KMS-11 (cell line): ENCODE measurements at regions not wholly inside any gene's neighbourhood (a gene's known extent, or its start where the extent isn't known, plus 50 kb on each side); places are given as distances from the start of the nearest gene placed in this dataset.
"Not testable (repeated sequence)": the region's sequence is repeated elsewhere in the genome, so short reads cannot be mapped to it uniquely, and the experiment has no call there.

Experiments
- H2AFZ ChIP-seq: fragments of 200-600 bp; sonication (generic); 2 replicates; pipeline ENCODE4 v1.6.1; 2016; ENCODE audit warnings: antibody characterized with exemption, mixed run types, low read depth
- H3K27ac ChIP-seq: fragments of 200-600 bp; sonication (generic); 2 replicates; pipeline ENCODE4 v1.6.1; 2016; ENCODE audit warnings: mild to moderate bottlenecking, mixed run types
- H3K27me3 ChIP-seq: fragments of 200-600 bp; sonication (generic); 2 replicates; pipeline ENCODE4 v1.6.1; 2017; ENCODE audit warnings: mild to moderate bottlenecking, low read depth, mixed run types, moderate library complexity; ENCODE audit not compliant: insufficient read depth
- H3K36me3 ChIP-seq: fragments of 200-600 bp; sonication (generic); 2 replicates; pipeline ENCODE4 v1.6.1; 2017; ENCODE audit warnings: mild to moderate bottlenecking, mixed run types; ENCODE audit not compliant: insufficient read depth
- H3K4me1 ChIP-seq: fragments of 200-600 bp; sonication (generic); 2 replicates; pipeline ENCODE4 v1.6.1; 2016; ENCODE audit warnings: mild to moderate bottlenecking, low read depth, mixed run types; ENCODE audit not compliant: poor library complexity, severe bottlenecking
- H3K4me2 ChIP-seq: fragments of 200-600 bp; sonication (generic); 2 replicates; pipeline ENCODE4 v1.7.0; 2016; ENCODE audit warnings: mild to moderate bottlenecking, mixed run types
- H3K4me3 ChIP-seq: fragments of 200-600 bp; sonication (generic); IDR thresholded peaks from 2 replicates; pipeline ENCODE4 v1.6.1; 2017; ENCODE audit warnings: low read depth, low read length, mixed read lengths; ENCODE audit not compliant: insufficient read depth
- H3K79me2 ChIP-seq: fragments of 200-600 bp; sonication (generic); 2 replicates; pipeline ENCODE4 v1.6.1; 2016; ENCODE audit warnings: low read depth, mixed run types; ENCODE audit not compliant: insufficient read depth
- H3K9ac ChIP-seq: fragments of 200-600 bp; sonication (generic); 2 replicates; pipeline ENCODE4 v1.6.1; 2016; ENCODE audit warnings: mild to moderate bottlenecking, mixed run types
- H4K20me1 ChIP-seq: fragments of 200-600 bp; sonication (generic); 2 replicates; pipeline ENCODE4 v1.6.1; 2016; ENCODE audit warnings: mild to moderate bottlenecking, mixed run types; ENCODE audit not compliant: insufficient read depth
- TF ChIP-seq, protein P1 (sequence below): fragments of 200-600 bp; sonication (generic); conservative IDR thresholded peaks from 2 replicates; pipeline ENCODE4 v1.6.1; 2017; ENCODE audit warnings: low read depth, mild to moderate bottlenecking, antibody characterized with exemption, low read length, moderate library complexity, mixed read lengths

DNA sequence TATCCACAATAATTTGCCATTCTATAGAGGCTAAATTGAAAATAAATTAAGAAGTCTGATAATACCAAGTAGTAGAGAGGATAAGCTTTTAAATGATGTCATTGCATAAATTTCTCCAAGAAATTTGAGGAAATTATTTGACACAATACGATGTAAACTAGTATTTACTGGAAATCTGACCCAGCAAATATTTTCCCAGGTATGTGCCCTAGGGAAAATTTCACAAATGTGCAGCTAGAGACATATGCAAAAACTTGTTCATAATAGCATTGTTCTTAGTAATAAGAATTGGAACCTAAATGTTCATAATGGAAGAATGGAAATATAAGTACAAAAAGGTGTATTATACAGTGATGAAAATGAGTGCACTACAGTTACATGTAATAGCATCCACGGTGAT lies 888.8 kb upstream of the SOX11 start:
- Histone ChIP-seq H3K4me1 (no peaks in the 10 kb centered on the region), H3K9ac (no peak overlapping the region), H2AFZ (no peak overlapping the region), H3K4me2 (no peak overlapping the region), H3K27me3 (no peaks in the 10 kb centered on the region), H3K79me2 (no peaks in the 10 kb centered on the region), H3K36me3 (no peaks in the 10 kb centered on the region), H4K20me1 (no peaks in the 10 kb centered on the region), H3K27ac (no peak overlapping the region), H3K4me3 (no peak overlapping the region)
- TF ChIP-seq, protein P1, sequence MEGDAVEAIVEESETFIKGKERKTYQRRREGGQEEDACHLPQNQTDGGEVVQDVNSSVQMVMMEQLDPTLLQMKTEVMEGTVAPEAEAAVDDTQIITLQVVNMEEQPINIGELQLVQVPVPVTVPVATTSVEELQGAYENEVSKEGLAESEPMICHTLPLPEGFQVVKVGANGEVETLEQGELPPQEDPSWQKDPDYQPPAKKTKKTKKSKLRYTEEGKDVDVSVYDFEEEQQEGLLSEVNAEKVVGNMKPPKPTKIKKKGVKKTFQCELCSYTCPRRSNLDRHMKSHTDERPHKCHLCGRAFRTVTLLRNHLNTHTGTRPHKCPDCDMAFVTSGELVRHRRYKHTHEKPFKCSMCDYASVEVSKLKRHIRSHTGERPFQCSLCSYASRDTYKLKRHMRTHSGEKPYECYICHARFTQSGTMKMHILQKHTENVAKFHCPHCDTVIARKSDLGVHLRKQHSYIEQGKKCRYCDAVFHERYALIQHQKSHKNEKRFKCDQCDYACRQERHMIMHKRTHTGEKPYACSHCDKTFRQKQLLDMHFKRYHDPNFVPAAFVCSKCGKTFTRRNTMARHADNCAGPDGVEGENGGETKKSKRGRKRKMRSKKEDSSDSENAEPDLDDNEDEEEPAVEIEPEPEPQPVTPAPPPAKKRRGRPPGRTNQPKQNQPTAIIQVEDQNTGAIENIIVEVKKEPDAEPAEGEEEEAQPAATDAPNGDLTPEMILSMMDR = no peak

DNA sequence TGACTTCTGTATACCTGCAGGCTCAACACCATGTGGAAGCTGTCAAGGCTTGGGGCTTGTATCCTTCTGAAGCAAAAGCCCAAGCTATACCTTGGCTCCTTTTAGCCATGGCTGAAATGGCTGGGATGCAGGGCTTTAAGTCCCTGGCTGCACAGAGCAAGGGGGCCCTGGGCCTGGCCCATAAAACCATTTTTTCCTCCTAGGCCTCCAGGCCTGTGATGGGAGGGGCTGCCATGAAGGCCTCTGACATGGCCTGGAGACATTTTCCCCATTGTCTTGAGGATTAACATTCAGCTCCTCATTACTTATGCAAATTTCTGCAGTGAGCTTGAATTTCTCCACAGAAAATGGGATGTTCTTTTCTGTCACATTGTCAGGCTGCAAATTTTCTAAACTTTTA lies 878.0 kb upstream of the SOX11 start:
- not testable (repeated sequence) for H3K4me3 ChIP-seq, H3K9ac ChIP-seq, H3K27ac ChIP-seq, H4K20me1 ChIP-seq, H3K27me3 ChIP-seq, H3K36me3 ChIP-seq, H2AFZ ChIP-seq, H3K79me2 ChIP-seq, H3K4me2 ChIP-seq, H3K4me1 ChIP-seq

DNA sequence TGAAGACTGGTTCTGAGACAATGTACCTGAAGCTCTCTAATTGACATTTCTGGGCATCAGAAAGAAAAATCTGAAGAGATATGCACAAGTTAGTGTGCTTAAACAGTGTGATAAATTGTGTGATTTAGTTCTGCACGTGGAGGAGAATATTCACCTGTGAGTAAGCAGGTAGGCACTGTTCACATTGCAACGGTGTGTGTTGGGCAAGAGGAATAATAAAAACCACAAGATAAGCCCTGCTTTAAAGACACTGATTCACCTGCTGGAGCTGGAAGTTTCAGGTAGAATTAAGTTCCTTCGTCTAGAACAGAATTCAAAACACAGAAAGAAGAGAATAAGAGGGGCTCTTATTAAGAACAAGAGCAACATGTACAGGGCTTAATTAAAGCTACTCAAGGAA lies 864.3 kb upstream of the SOX11 start:
- Histone ChIP-seq H3K36me3 (no peaks in the 10 kb centered on the region), H2AFZ (no peak overlapping the region), H3K27me3 (no peaks in the 10 kb centered on the region), H3K4me2 (no peak overlapping the region), H4K20me1 (no peaks in the 10 kb centered on the region), H3K4me3 (no peak overlapping the region), H3K79me2 (no peaks in the 10 kb centered on the region), H3K4me1 (no peaks in the 10 kb centered on the region), H3K9ac (no peak overlapping the region), H3K27ac (no peak overlapping the region)
- TF ChIP-seq, protein P1 = no peak

DNA sequence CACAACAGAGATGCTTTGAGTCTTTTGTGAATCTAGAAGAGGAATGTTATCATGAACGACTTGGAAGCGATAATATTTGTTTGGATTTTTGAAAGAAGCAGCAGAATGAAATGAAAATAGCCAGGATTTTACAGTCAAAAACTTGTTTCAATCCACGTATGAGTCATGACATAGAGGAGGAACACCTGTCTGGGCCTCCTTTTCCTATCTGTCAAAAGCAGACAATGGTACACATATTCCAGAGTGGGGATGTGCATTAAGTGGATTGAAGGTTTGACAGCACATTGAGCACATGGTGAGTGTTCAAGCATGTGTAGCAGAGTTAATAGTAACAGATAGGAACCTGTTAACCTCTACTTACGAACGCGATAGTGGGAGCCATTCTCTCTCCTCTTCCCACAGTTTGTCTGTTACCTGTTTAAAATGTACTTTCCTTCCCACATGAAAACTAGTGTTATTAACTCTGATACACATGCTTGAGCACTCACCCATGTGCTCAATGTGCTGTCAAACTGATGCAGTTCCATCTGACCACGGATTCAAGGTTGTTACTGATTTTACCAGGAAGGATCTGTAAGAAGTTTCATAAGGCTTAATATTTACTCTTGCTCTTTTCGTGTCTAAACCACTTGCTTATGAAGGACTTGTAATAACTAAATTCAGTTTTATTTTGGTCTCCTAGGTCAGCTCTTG lies 863.4 kb upstream of the SOX11 start:
- no peak overlapping the region for H3K4me2 ChIP-seq
- H3K27ac ChIP-seq = no peak overlapping the region
- TF ChIP-seq, protein P1 = no peak
- H3K4me1 ChIP-seq = no peaks in the 10 kb centered on the region
- no peak overlapping the region for H2AFZ ChIP-seq
- H3K36me3 ChIP-seq = no peaks in the 10 kb centered on the region
- H3K4me3 ChIP-seq = no peak overlapping the region
- no peaks in the 10 kb centered on the region for H4K20me1 ChIP-seq
- H3K27me3 ChIP-seq = no peaks in the 10 kb centered on the region
- no peak overlapping the region for H3K9ac ChIP-seq
- H3K79me2 ChIP-seq = no peaks in the 10 kb centered on the region

DNA sequence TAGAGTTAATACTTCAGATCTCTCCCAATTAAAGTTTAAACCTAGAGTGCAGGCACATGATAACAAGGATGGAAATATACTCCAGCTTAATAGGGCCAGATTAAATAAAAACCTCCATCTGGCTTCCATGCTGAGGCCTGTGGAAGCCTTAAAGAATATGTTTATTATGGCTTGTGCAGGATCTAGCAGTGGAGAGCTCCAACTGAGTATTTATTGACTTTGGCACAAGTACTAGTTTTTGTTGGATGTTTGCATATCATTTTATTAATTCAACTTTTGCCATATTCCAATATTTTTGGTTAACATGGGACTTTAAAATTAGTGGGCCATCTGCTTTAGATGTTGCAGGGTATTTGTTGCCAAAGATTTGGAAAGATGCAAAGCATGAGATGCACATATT lies 860.4 kb upstream of the SOX11 start:
- H4K20me1 ChIP-seq = no peaks in the 10 kb centered on the region
- H2AFZ ChIP-seq = no peak overlapping the region
- H3K9ac ChIP-seq = no peak overlapping the region
- no peaks in the 10 kb centered on the region for H3K79me2 ChIP-seq
- no peaks in the 10 kb centered on the region for H3K36me3 ChIP-seq
- no peak overlapping the region for H3K27ac ChIP-seq
- H3K4me1 ChIP-seq = no peaks in the 10 kb centered on the region
- no peak overlapping the region for H3K4me3 ChIP-seq
- TF ChIP-seq, protein P1 = no peak
- H3K4me2 ChIP-seq = no peak overlapping the region
- H3K27me3 ChIP-seq = no peaks in the 10 kb centered on the region
